ENCODE measurements at regions not wholly inside any gene's neighbourhood (a gene's known extent, or its start where the extent isn't known, plus 50 kb on each side); places are given as distances from the start of the nearest gene placed in this dataset.

- Histone ChIP-seq H2BK12ac (ENCODE audit: insufficient read length, low read depth, low read length) (no peak overlapping the region), H3K9ac (ENCODE audit: extremely low read depth, insufficient read length, low read length) (no peak overlapping the region), H3K56ac (ENCODE audit: insufficient read length, low read depth, low read length) (no peak overlapping the region), H2BK20ac (ENCODE audit: low read depth, low read length, poor library complexity, severe bottlenecking) (no peak overlapping the region), H2AK5ac (ENCODE audit: insufficient read length, low read length) (no peak overlapping the region), H2BK15ac (ENCODE audit: low read depth, low read length) (no peak overlapping the region), H4K20me1 (ENCODE audit: control insufficient read depth, insufficient read depth, insufficient read length) (no peaks in the 10 kb centered on the region), H3K79me1 (ENCODE audit: insufficient read depth, low read depth, low read length, poor library complexity, severe bottlenecking) (no peaks in the 10 kb centered on the region), H3K27me3 (ENCODE audit: insufficient read depth, low read length) (no peaks in the 10 kb centered on the region), H3K27ac (ENCODE audit: insufficient read length, low read depth, low read length) (no peak overlapping the region), H3K23me2 (ENCODE audit: insufficient read length, low read depth, low read length, poor library complexity, severe bottlenecking) (no peaks in the 10 kb centered on the region), H3K9me3 (ENCODE audit: control insufficient read depth, low read depth, low read length) (no peaks in the 10 kb centered on the region), H2AFZ (ENCODE audit: low read length) (no peak overlapping the region), H3K4ac (ENCODE audit: low read depth, low read length) (no peak overlapping the region), H3K4me1 (ENCODE audit: insufficient read depth, low read length) (no peaks in the 10 kb centered on the region), H3K18ac (ENCODE audit: insufficient read length, low read depth, low read length) (no peak overlapping the region), H3K23ac (ENCODE audit: insufficient read length, low read depth, low read length) (no peak overlapping the region), H3K14ac (ENCODE audit: insufficient read depth, low read length) (no peak overlapping the region), H4K91ac (ENCODE audit: insufficient read length, low read depth, low read length) (no peak overlapping the region), H2BK120ac (ENCODE audit: low read depth, low read length, poor library complexity, severe bottlenecking) (no peak overlapping the region), H3T11ph (ENCODE audit: low read length) (no peak overlapping the region), H4K5ac (ENCODE audit: insufficient read length, low read depth, low read length) (no peak overlapping the region), H3K79me2 (ENCODE audit: insufficient read depth, low read length) (no peaks in the 10 kb centered on the region), H3K4me2 (ENCODE audit: insufficient read depth, insufficient read length, low read length) (no peak overlapping the region), H4K8ac (replicated peaks; ENCODE audit: insufficient read length, low read depth, low read length) (no peak overlapping the region), H2BK5ac (ENCODE audit: insufficient read length, low read length) (no peak overlapping the region)
- H3K9me3 Mint-ChIP-seq, result no peaks in the 10 kb centered on the region
- no peaks in the 10 kb centered on the region; a peak in 1 of 7 replicates for H3K36me3 Mint-ChIP-seq (ENCODE audit: insufficient read depth in 1 of 3, low read depth in 3 of 3)
- no peaks in the 10 kb centered on the region for H3K27me3 Mint-ChIP-seq (ENCODE audit: low read depth)
- no peak for TF ChIP-seq CTCF (conservative IDR thresholded peaks at IDR 0.05)
- no peak overlapping the region for H3K27ac Mint-ChIP-seq
- H3K4me3 Mint-ChIP-seq, result no peak overlapping the region
- no CpG with 5 or more reads among the region's 3 CpGs for WGBS (ENCODE audit: extremely low coverage, insufficient read length, low lambda C conversion rate)
- H3K4me1 Mint-ChIP-seq, result peaks cover 7 to 9% of the 10 kb centered on the region in 2 experiments
- no peak for DNase-seq
These were observed 353.2 kb upstream of the ETAA1 start for GRCh38 chr2:67043781-67044478.

Data from H9 (cell line).